ENCODE measurements at regions not wholly inside any gene's neighbourhood (a gene's known extent, or its start where the extent isn't known, plus 50 kb on each side); places are given as distances from the start of the nearest gene placed in this dataset. TPM values are rescaled to one million over a fixed set of nuclear protein-coding genes. Genes with fewer than 3 reads are reported as not detected.
"Not testable (repeated sequence)": the region's sequence is repeated elsewhere in the genome, so short reads cannot be mapped to it uniquely, and the experiment has no call there.

- H3K9ac ChIP-seq (ENCODE audit: low read length); H3K36me3 ChIP-seq (ENCODE audit: control insufficient read depth in 1 of 2, insufficient read depth in 2 of 2, low read length in 2 of 2); POLR2A ChIA-PET; H4K20me1 ChIP-seq (ENCODE audit: insufficient read depth); CTCF ChIA-PET; intact Hi-C loops (cut with micrococcal nuclease); DNase-seq (ENCODE audit: low read depth, low spot score); H3K4me3 ChIP-seq (replicated peaks in 1 of 2; ENCODE audit: low read depth in 1 of 2, low read length in 2 of 2); H3K27me3 ChIP-seq (ENCODE audit: insufficient read depth, low read length); H3K4me2 ChIP-seq (ENCODE audit: low read length); BruUV-seq (replicated peaks); RAD21 ChIA-PET (ENCODE audit: low non-redundant PET in 1 of 2, low total read pairs in 2 of 2, uncharacterized antibody in 2 of 2, unreplicated experiment in 2 of 2); H2AFZ ChIP-seq (ENCODE audit: low read depth, low read length, poor library complexity, severe bottlenecking); H3K79me2 ChIP-seq (ENCODE audit: insufficient read depth, low read length); H3K9me2 ChIP-seq (ENCODE audit: insufficient read depth); H3K27ac ChIP-seq (ENCODE audit: low read depth, low read length); ATAC-seq; H3K9me3 ChIP-seq (ENCODE audit: control insufficient read depth in 1 of 2, insufficient read depth in 1 of 2, low read depth in 1 of 2, low read length in 2 of 2): not testable (repeated sequence)
- peaks cover 8 to 17% of the 10 kb centered on the region in 2 experiments for H3K4me1 ChIP-seq (ENCODE audit: control insufficient read depth in 1 of 2, insufficient read depth in 2 of 2, low read length in 2 of 2)
Observed at GRCh38 chr3:125918866-125919265, 50.1 kb upstream of the ROPN1B start.

MicroRNAs encoded in the stretch of these regions (microRNA counts, 767-probe panel; counts per million panel counts)
- not detected for microRNA hsa-miR-548i

Small RNAs in the stretch of these regions (microRNA-seq; reads per million reads assigned to microRNA genes)
- not detected for gene MIR548I1 (ENCODE audit: borderline number of aligned reads)
